ENCODE measurements at regions not wholly inside any gene's neighbourhood (a gene's known extent, or its start where the extent isn't known, plus 50 kb on each side); places are given as distances from the start of the nearest gene placed in this dataset.

- no peak for ATAC-seq
- CTCF ChIA-PET, result no interaction called here
- no peaks in the 10 kb centered on the region for H3K4me1 Mint-ChIP-seq
- no peak overlapping the region for H3K27ac Mint-ChIP-seq
- H3K4me3 Mint-ChIP-seq, result no peak overlapping the region
- no peak for DNase-seq (ENCODE audit: low spot score)
- H3K9me3 Mint-ChIP-seq, result no peaks in the 10 kb centered on the region
- no peaks in the 10 kb centered on the region for H3K36me3 Mint-ChIP-seq
- no peak for TF ChIP-seq ERG (CRISPR knock-in tag; IDR thresholded peaks at IDR 0.05)
- no peak for TF ChIP-seq ATF2 (CRISPR knock-in tag; IDR thresholded peaks at IDR 0.05; ENCODE audit: borderline replicate concordance, low read depth)
- no peak for TF ChIP-seq KAT7 (CRISPR knock-in tag; IDR thresholded peaks at IDR 0.05; ENCODE audit: borderline replicate concordance)
- TF ChIP-seq FOXJ3 (CRISPR knock-in tag; IDR thresholded peaks at IDR 0.05; ENCODE audit: borderline replicate concordance), result no peak
- TF ChIP-seq JAZF1 (CRISPR knock-in tag; IDR thresholded peaks at IDR 0.05), result no peak
- TF ChIP-seq ZNF317 (CRISPR knock-in tag; IDR thresholded peaks at IDR 0.05; ENCODE audit: borderline replicate concordance, low read depth), result no peak
- TF ChIP-seq OVOL2 (CRISPR knock-in tag; IDR thresholded peaks at IDR 0.05; ENCODE audit: borderline replicate concordance), result no peak
- no peak for TF ChIP-seq ZSCAN18 (CRISPR knock-in tag; IDR thresholded peaks at IDR 0.05)
- no peak for TF ChIP-seq AR (CRISPR knock-in tag; IDR thresholded peaks at IDR 0.05)
- TF ChIP-seq IRF2 (CRISPR knock-in tag; IDR thresholded peaks at IDR 0.05; ENCODE audit: borderline replicate concordance, low read depth), result no peak
- TF ChIP-seq E2F1 (CRISPR knock-in tag; IDR thresholded peaks at IDR 0.05), result no peak
- TF ChIP-seq NFYB (CRISPR knock-in tag; conservative IDR thresholded peaks at IDR 0.05; ENCODE audit: low read depth), result no peak
- no peak for TF ChIP-seq PRRX2 (CRISPR knock-in tag; IDR thresholded peaks at IDR 0.05)
- no peak for TF ChIP-seq NR2C2 (CRISPR knock-in tag; IDR thresholded peaks at IDR 0.05)
- no peak for TF ChIP-seq SMAD4 (CRISPR knock-in tag; IDR thresholded peaks at IDR 0.05)
- no peak for TF ChIP-seq MLX (CRISPR knock-in tag; IDR thresholded peaks at IDR 0.05)
- no peak for TF ChIP-seq RELA (CRISPR knock-in tag; IDR thresholded peaks at IDR 0.05; ENCODE audit: borderline replicate concordance)
- no peak for TF ChIP-seq MXD4 (CRISPR knock-in tag; IDR thresholded peaks at IDR 0.05; ENCODE audit: borderline replicate concordance)
- no peaks in the 10 kb centered on the region for H3K27me3 Mint-ChIP-seq (ENCODE audit: low read depth)
- POLR2A ChIA-PET, result no interaction called here
These were observed 114.2 kb downstream of the ZC3H11B start for GRCh38 chr1:219498666-219499065.
